ENCODE measurements at regions not wholly inside any gene's neighbourhood (a gene's known extent, or its start where the extent isn't known, plus 50 kb on each side); places are given as distances from the start of the nearest gene placed in this dataset.
"Not testable (repeated sequence)": the region's sequence is repeated elsewhere in the genome, so short reads cannot be mapped to it uniquely, and the experiment has no call there.

- Histone ChIP-seq H3K4me3 (ENCODE audit: low read depth in 1 of 3, low read length in 3 of 3) (no peak overlapping the region), H3K4me1 (ENCODE audit: control insufficient read depth in 4 of 4, insufficient read depth in 4 of 4, low read length in 3 of 4) (no peaks in the 10 kb centered on the region), H3K27ac (ENCODE audit: low read depth in 1 of 2, low read length in 2 of 2) (no peak overlapping the region), H3K9me3 (ENCODE audit: control insufficient read depth in 4 of 4, low read length in 3 of 4) (peaks cover 0 to 5% (median 0%) of the 10 kb centered on the region in 4 donors), H3K9ac (ENCODE audit: low read depth in 1 of 2, low read length in 2 of 2) (no peak overlapping the region), H3K27me3 (ENCODE audit: control insufficient read depth in 4 of 4, insufficient read depth in 4 of 4, low read length in 3 of 4) (no peaks in the 10 kb centered on the region), H3K36me3 (ENCODE audit: control insufficient read depth in 4 of 4, insufficient read depth in 3 of 4, low read depth in 1 of 4, low read length in 3 of 4) (no peaks in the 10 kb centered on the region)
- WGBS = 81% methylated on average over 5 of the region's 5 CpGs
- DNase-seq (ENCODE audit: low spot score) = no peak
- TF ChIP-seq YY1 (IDR thresholded peaks at IDR 0.05) (no peak), ATF3 (IDR thresholded peaks at IDR 0.05) (no peak), RAD21 (IDR thresholded peaks at IDR 0.05) (no peak), RXRA (IDR thresholded peaks at IDR 0.05) (no peak), TAF1 (conservative IDR thresholded peaks at IDR 0.05) (no peak), MAX (IDR thresholded peaks at IDR 0.05) (no peak), HNF4A (conservative IDR thresholded peaks at IDR 0.05) (no peak), ZBTB33 (IDR thresholded peaks at IDR 0.05) (no peak), FOXA1 (IDR thresholded peaks at IDR 0.05) (no peak), REST (IDR thresholded peaks at IDR 0.05) (no peak), EGR1 (IDR thresholded peaks at IDR 0.05; ENCODE audit: low read depth in 2 of 2) (no peak), SP1 (IDR thresholded peaks at IDR 0.05) (no peak), GABPA (IDR thresholded peaks at IDR 0.05 in 1 of 2, conservative IDR thresholded peaks at IDR 0.05 in 1 of 2) (no peak), HNF4G (IDR thresholded peaks at IDR 0.05) (no peak)
Observed at GRCh38 chr18:11454040-11454439, 155.4 kb upstream of the SLC35G4 start.

GRCh38 chr18:11444169-11444568 is 165.2 kb upstream of the SLC35G4 start:
- not testable (repeated sequence) for H3K4me1 ChIP-seq (ENCODE audit: control insufficient read depth in 4 of 4, insufficient read depth in 4 of 4, low read length in 3 of 4); H3K36me3 ChIP-seq (ENCODE audit: control insufficient read depth in 4 of 4, insufficient read depth in 3 of 4, low read depth in 1 of 4, low read length in 3 of 4); DNase-seq (ENCODE audit: low spot score); H3K27ac ChIP-seq (ENCODE audit: low read depth in 1 of 2, low read length in 2 of 2); H3K4me3 ChIP-seq (ENCODE audit: low read depth in 1 of 3, low read length in 3 of 3); H3K27me3 ChIP-seq (ENCODE audit: control insufficient read depth in 4 of 4, insufficient read depth in 4 of 4, low read length in 3 of 4); H3K9me3 ChIP-seq (ENCODE audit: control insufficient read depth in 4 of 4, low read length in 3 of 4); H3K9ac ChIP-seq (ENCODE audit: low read depth in 1 of 2, low read length in 2 of 2)
- WGBS = 77% methylated on average over 4 of the region's 4 CpGs

GRCh38 chr18:11437046-11437445 is 172.3 kb upstream of the SLC35G4 start:
- Histone ChIP-seq H3K4me3 (ENCODE audit: low read depth in 1 of 3, low read length in 3 of 3) (no peak overlapping the region), H3K4me1 (ENCODE audit: control insufficient read depth in 4 of 4, insufficient read depth in 4 of 4, low read length in 3 of 4) (no peaks in the 10 kb centered on the region), H3K9me3 (ENCODE audit: control insufficient read depth in 4 of 4, low read length in 3 of 4) (peaks cover 0 to 3% (median 3%) of the 10 kb centered on the region in 4 donors), H3K27ac (ENCODE audit: low read depth in 1 of 2, low read length in 2 of 2) (no peak overlapping the region), H3K9ac (ENCODE audit: low read depth in 1 of 2, low read length in 2 of 2) (no peak overlapping the region), H3K27me3 (ENCODE audit: control insufficient read depth in 4 of 4, insufficient read depth in 4 of 4, low read length in 3 of 4) (peaks cover 0 to 2% (median 0%) of the 10 kb centered on the region in 4 donors), H3K36me3 (ENCODE audit: control insufficient read depth in 4 of 4, insufficient read depth in 3 of 4, low read depth in 1 of 4, low read length in 3 of 4) (no peaks in the 10 kb centered on the region)
- WGBS = 45% methylated on average over 2 of the region's 2 CpGs
- no peak for DNase-seq (ENCODE audit: low spot score)
- TF ChIP-seq YY1 (IDR thresholded peaks at IDR 0.05) = no peak
- TF ChIP-seq CTCF (IDR thresholded peaks at IDR 0.05; ENCODE audit: low read depth, low read length, missing input control) = no peak
- no peak for TF ChIP-seq GABPA (IDR thresholded peaks at IDR 0.05 in 1 of 2, conservative IDR thresholded peaks at IDR 0.05 in 1 of 2)
- no peak for TF ChIP-seq EGR1 (IDR thresholded peaks at IDR 0.05; ENCODE audit: low read depth in 2 of 2)
- TF ChIP-seq TAF1 (conservative IDR thresholded peaks at IDR 0.05) = no peak
- TF ChIP-seq ATF3 (IDR thresholded peaks at IDR 0.05) = no peak
- TF ChIP-seq SP1 (IDR thresholded peaks at IDR 0.05) = no peak
- no peak for TF ChIP-seq FOXA2 (IDR thresholded peaks at IDR 0.05)
- no peak for TF ChIP-seq MAX (IDR thresholded peaks at IDR 0.05)
- no peak for TF ChIP-seq RXRA (IDR thresholded peaks at IDR 0.05)
- no peak for TF ChIP-seq JUND (IDR thresholded peaks at IDR 0.05)

All from liver (tissue), 8 donors.